ENCODE measurements at regions not wholly inside any gene's neighbourhood (a gene's known extent, or its start where the extent isn't known, plus 50 kb on each side); places are given as distances from the start of the nearest gene placed in this dataset.

- DNase-seq (ENCODE audit: low spot score): no peak
Measured at GRCh38 chr10:42933448-42934340, 143.2 kb upstream of the RET start.

- no peak for DNase-seq (ENCODE audit: low spot score)
Measured at GRCh38 chr10:42934351-42934811, 142.5 kb upstream of the RET start.

- DNase-seq (ENCODE audit: low spot score): no peak
Measured at GRCh38 chr10:42934842-42935241, 142.0 kb upstream of the RET start.

GRCh38 chr10:42935466-42935865 lies 141.4 kb upstream of the RET start:
- DNase-seq (ENCODE audit: low spot score): no peak

GRCh38 chr10:42936580-42936979 lies 140.3 kb upstream of the RET start:
- DNase-seq (ENCODE audit: low spot score): no peak

- no peak for DNase-seq (ENCODE audit: low spot score)
Measured at GRCh38 chr10:42937048-42937447, 139.8 kb upstream of the RET start.

- no peak for DNase-seq (ENCODE audit: low spot score)
Measured at GRCh38 chr10:42937649-42938180, 139.2 kb upstream of the RET start.

GRCh38 chr10:42938351-42938750 lies 138.5 kb upstream of the RET start:
- no peak for DNase-seq (ENCODE audit: low spot score)

GRCh38 chr10:42939237-42939636 lies 137.6 kb upstream of the RET start:
- no peak for DNase-seq (ENCODE audit: low spot score)

GRCh38 chr10:42939685-42940366 lies 137.0 kb upstream of the RET start:
- no peak for DNase-seq (ENCODE audit: low spot score)

GRCh38 chr10:42940487-42941294 lies 136.2 kb upstream of the RET start:
- no peak for DNase-seq (ENCODE audit: low spot score)

- DNase-seq (ENCODE audit: low spot score): no peak
Measured at GRCh38 chr10:42941295-42941644, 135.6 kb upstream of the RET start.

GRCh38 chr10:42941790-42942189 lies 135.1 kb upstream of the RET start:
- no peak for DNase-seq (ENCODE audit: low spot score)

- DNase-seq (ENCODE audit: low spot score): no peak
Measured at GRCh38 chr10:42942279-42942950, 134.5 kb upstream of the RET start.

GRCh38 chr10:42943025-42943818 lies 133.6 kb upstream of the RET start:
- DNase-seq (ENCODE audit: low spot score): no peak

GRCh38 chr10:42948040-42948439 lies 128.8 kb upstream of the RET start:
- no peak for DNase-seq (ENCODE audit: low spot score)

GRCh38 chr10:42949287-42949686 lies 127.6 kb upstream of the RET start:
- no peak for DNase-seq (ENCODE audit: low spot score)

GRCh38 chr10:42950606-42951485 lies 126.0 kb upstream of the RET start:
- DNase-seq (ENCODE audit: low spot score): no peak

- no peak for DNase-seq (ENCODE audit: low spot score)
Measured at GRCh38 chr10:42951486-42952251, 125.2 kb upstream of the RET start.
